ENCODE measurements at regions not wholly inside any gene's neighbourhood (a gene's known extent, or its start where the extent isn't known, plus 50 kb on each side); places are given as distances from the start of the nearest gene placed in this dataset.

GRCh38 chr3:77933926-77934325, 894.0 kb downstream of the ROBO2 start:
- ATAC-seq (ENCODE audit: low read depth) = no peak
- no peak for DNase-seq (ENCODE audit: low spot score)

GRCh38 chr3:77935418-77935817, 895.5 kb downstream of the ROBO2 start:
- Histone ChIP-seq H3K4me3 (ENCODE audit: severe bottlenecking) (no peak overlapping the region), H3K4me1 (ENCODE audit: insufficient read depth, poor library complexity, severe bottlenecking) (no peaks in the 10 kb centered on the region), H3K36me3 (ENCODE audit: low read depth) (no peaks in the 10 kb centered on the region), H3K27ac (ENCODE audit: poor library complexity, severe bottlenecking) (no peak overlapping the region), H3K9me3 (ENCODE audit: severe bottlenecking) (no peaks in the 10 kb centered on the region), H3K27me3 (ENCODE audit: insufficient read depth, poor library complexity, severe bottlenecking) (no peaks in the 10 kb centered on the region)
- peak; percentile 92 for ATAC-seq (ENCODE audit: low read depth)
- no peak for TF ChIP-seq CTCF (IDR thresholded peaks at IDR 0.05; ENCODE audit: poor library complexity, severe bottlenecking)
- DNase-seq (ENCODE audit: low spot score) = no peak

More at GRCh38 chr3:77933926-77934325, 894.0 kb downstream of the ROBO2 start:
- Histone ChIP-seq H3K4me1 (ENCODE audit: insufficient read depth, poor library complexity, severe bottlenecking) (no peaks in the 10 kb centered on the region), H3K27ac (ENCODE audit: poor library complexity, severe bottlenecking) (no peak overlapping the region), H3K27me3 (ENCODE audit: insufficient read depth, poor library complexity, severe bottlenecking) (no peaks in the 10 kb centered on the region), H3K4me3 (ENCODE audit: severe bottlenecking) (no peak overlapping the region), H3K36me3 (ENCODE audit: low read depth) (no peaks in the 10 kb centered on the region), H3K9me3 (ENCODE audit: severe bottlenecking) (no peaks in the 10 kb centered on the region)
- no peak for TF ChIP-seq CTCF (IDR thresholded peaks at IDR 0.05; ENCODE audit: poor library complexity, severe bottlenecking)

- no peaks in the 10 kb centered on the region for H3K4me1 ChIP-seq (ENCODE audit: insufficient read depth, poor library complexity, severe bottlenecking)
- no peaks in the 10 kb centered on the region for H3K27me3 ChIP-seq (ENCODE audit: insufficient read depth, poor library complexity, severe bottlenecking)
- H3K4me3 ChIP-seq (ENCODE audit: severe bottlenecking) = no peak overlapping the region
- no peaks in the 10 kb centered on the region for H3K9me3 ChIP-seq (ENCODE audit: severe bottlenecking)
- H3K27ac ChIP-seq (ENCODE audit: poor library complexity, severe bottlenecking) = no peak overlapping the region
- no peaks in the 10 kb centered on the region for H3K36me3 ChIP-seq (ENCODE audit: low read depth)
- DNase-seq (ENCODE audit: low spot score) = no peak
- no peak for TF ChIP-seq CTCF (IDR thresholded peaks at IDR 0.05; ENCODE audit: poor library complexity, severe bottlenecking)
- ATAC-seq (ENCODE audit: low read depth) = no peak
Measured at GRCh38 chr3:77939726-77940125, 899.8 kb downstream of the ROBO2 start.

GRCh38 chr3:77943598-77943997, 903.7 kb downstream of the ROBO2 start:
- no peak overlapping the region for H3K4me3 ChIP-seq (ENCODE audit: severe bottlenecking)
- H3K36me3 ChIP-seq (ENCODE audit: low read depth) = no peaks in the 10 kb centered on the region
- H3K27ac ChIP-seq (ENCODE audit: poor library complexity, severe bottlenecking) = no peak overlapping the region
- no peaks in the 10 kb centered on the region for H3K27me3 ChIP-seq (ENCODE audit: insufficient read depth, poor library complexity, severe bottlenecking)
- no peaks in the 10 kb centered on the region for H3K4me1 ChIP-seq (ENCODE audit: insufficient read depth, poor library complexity, severe bottlenecking)
- H3K9me3 ChIP-seq (ENCODE audit: severe bottlenecking) = no peaks in the 10 kb centered on the region
- TF ChIP-seq CTCF (IDR thresholded peaks at IDR 0.05; ENCODE audit: poor library complexity, severe bottlenecking) = no peak
- no peak for ATAC-seq (ENCODE audit: low read depth)
- no peak for DNase-seq (ENCODE audit: low spot score)

GRCh38 chr3:77945320-77945719, 905.4 kb downstream of the ROBO2 start:
- ATAC-seq (ENCODE audit: low read depth) (no peak), DNase-seq (ENCODE audit: low spot score) (no peak)
- no peaks in the 10 kb centered on the region for H3K4me1 ChIP-seq (ENCODE audit: insufficient read depth, poor library complexity, severe bottlenecking)
- H3K4me3 ChIP-seq (ENCODE audit: severe bottlenecking) = no peak overlapping the region
- no peak for TF ChIP-seq CTCF (IDR thresholded peaks at IDR 0.05; ENCODE audit: poor library complexity, severe bottlenecking)
- no peak overlapping the region for H3K27ac ChIP-seq (ENCODE audit: poor library complexity, severe bottlenecking)
- H3K9me3 ChIP-seq (ENCODE audit: severe bottlenecking) = no peaks in the 10 kb centered on the region
- H3K36me3 ChIP-seq (ENCODE audit: low read depth) = no peaks in the 10 kb centered on the region
- no peaks in the 10 kb centered on the region for H3K27me3 ChIP-seq (ENCODE audit: insufficient read depth, poor library complexity, severe bottlenecking)
